Loucy (cell line): ENCODE measurements at regions not wholly inside any gene's neighbourhood (a gene's known extent, or its start where the extent isn't known, plus 50 kb on each side); places are given as distances from the start of the nearest gene placed in this dataset.

ENCODE experiments used
- H2AFZ ChIP-seq: fragments of 200-600 bp; sonication (generic); 2 replicates; pipeline ENCODE4 v1.6.0; 2016; ENCODE audit warnings: antibody characterized with exemption, mild to moderate bottlenecking, low read length, moderate library complexity
- H3F3A ChIP-seq: fragments of 200-600 bp; 2 replicates; pipeline ENCODE4 v1.6.0; 2016; ENCODE audit warnings: antibody characterized with exemption, low read depth, mild to moderate bottlenecking
- H3K27me3 ChIP-seq: fragments of 200-600 bp; sonication (generic); 2 replicates; pipeline ENCODE4 v1.6.1; 2014; ENCODE audit warnings: low read length, mild to moderate bottlenecking; ENCODE audit not compliant: insufficient read depth, poor library complexity, severe bottlenecking
- H3K36me3 ChIP-seq: fragments of 200-600 bp; sonication (generic); 2 replicates; pipeline ENCODE4 v1.6.1; 2016; ENCODE audit warnings: low read length; ENCODE audit not compliant: insufficient read depth
- H3K4me1 ChIP-seq: fragments of 200-600 bp; sonication (generic); 2 replicates; pipeline ENCODE4 v1.5.1; 2014; ENCODE audit warnings: low read length, mild to moderate bottlenecking; ENCODE audit not compliant: insufficient read depth, poor library complexity, severe bottlenecking
- H3K4me2 ChIP-seq: fragments of 200-600 bp; sonication (generic); 2 replicates; pipeline ENCODE4 v1.6.0; 2014; ENCODE audit warnings: antibody characterized with exemption, low read length, low read depth, mild to moderate bottlenecking; ENCODE audit not compliant: poor library complexity, severe bottlenecking
- H3K4me3 ChIP-seq: fragments of 200-600 bp; sonication (generic); 2 replicates; pipeline ENCODE4 v1.5.1; 2014; ENCODE audit warnings: low read length, mild to moderate bottlenecking, mixed read lengths; ENCODE audit not compliant: poor library complexity, severe bottlenecking
- H3K79me2 ChIP-seq: fragments of 200-600 bp; sonication (generic); 2 replicates; pipeline ENCODE4 v1.6.1; 2014; ENCODE audit warnings: low read length; ENCODE audit not compliant: insufficient read depth
- H3K9ac ChIP-seq: fragments of 200-600 bp; sonication (generic); 2 replicates; pipeline ENCODE4 v1.6.0; 2014; ENCODE audit warnings: mild to moderate bottlenecking, low read depth, low read length, moderate library complexity; ENCODE audit not compliant: poor library complexity, severe bottlenecking
- H3K9me2 ChIP-seq: fragments of 200-600 bp; sonication (generic); replicated peaks from 2 replicates; pipeline ENCODE4 v1.6.1; 2016; ENCODE audit warnings: low read depth, low read length, mixed read lengths
- H3K9me3 ChIP-seq: fragments of 200-600 bp; sonication (generic); 2 replicates; pipeline ENCODE4 v1.6.1; 2014; ENCODE audit warnings: mild to moderate bottlenecking, antibody characterized with exemption, low read length, low read depth; ENCODE audit not compliant: insufficient read depth
- H4K20me1 ChIP-seq: fragments of 200-600 bp; sonication (generic); 2 replicates; pipeline ENCODE4 v1.6.0; 2014; ENCODE audit warnings: antibody characterized with exemption, low read length, mild to moderate bottlenecking; ENCODE audit not compliant: insufficient read depth, poor library complexity, severe bottlenecking
- CTCF ChIP-seq: fragments of 200-600 bp; sonication (generic); conservative IDR thresholded peaks from 2 replicates; pipeline ENCODE4 v1.5.1; 2014; ENCODE audit warnings: mild to moderate bottlenecking, antibody characterized with exemption, low read length
- EZH2phosphoT487 ChIP-seq: fragments of 200-600 bp; IDR thresholded peaks from 2 replicates; pipeline ENCODE4 v1.6.1; 2018; ENCODE audit warnings: antibody characterized with exemption, mild to moderate bottlenecking, moderate library complexity, borderline replicate concordance

GRCh38 chr5:163642904-163643303, 137.5 kb downstream of the MAT2B start:
- no peak overlapping the region for H3K9ac ChIP-seq
- H3K9me2 ChIP-seq = no peaks in the 10 kb centered on the region
- no peak for TF ChIP-seq EZH2phosphoT487
- TF ChIP-seq CTCF = no peak
- no peaks in the 10 kb centered on the region for H3F3A ChIP-seq
- no peak overlapping the region for H3K4me3 ChIP-seq
- no peaks in the 10 kb centered on the region for H3K9me3 ChIP-seq
- no peaks in the 10 kb centered on the region for H3K36me3 ChIP-seq
- no peaks in the 10 kb centered on the region for H4K20me1 ChIP-seq
- H3K4me1 ChIP-seq = no peaks in the 10 kb centered on the region
- no peaks in the 10 kb centered on the region for H3K79me2 ChIP-seq
- H3K4me2 ChIP-seq = no peak overlapping the region
- H2AFZ ChIP-seq = no peak overlapping the region
- no peaks in the 10 kb centered on the region for H3K27me3 ChIP-seq

GRCh38 chr5:163645421-163646416, 140.3 kb downstream of the MAT2B start:
- Histone ChIP-seq H3K27me3 (no peaks in the 10 kb centered on the region), H3K4me1 (no peaks in the 10 kb centered on the region), H3K9ac (no peak overlapping the region), H3F3A (no peaks in the 10 kb centered on the region), H3K79me2 (no peaks in the 10 kb centered on the region), H4K20me1 (no peaks in the 10 kb centered on the region), H3K36me3 (no peaks in the 10 kb centered on the region), H3K9me2 (no peaks in the 10 kb centered on the region), H3K9me3 (no peaks in the 10 kb centered on the region), H3K4me3 (no peak overlapping the region), H3K4me2 (no peak overlapping the region), H2AFZ (no peak overlapping the region)
- TF ChIP-seq EZH2phosphoT487 (no peak), CTCF (no peak)

DNA sequence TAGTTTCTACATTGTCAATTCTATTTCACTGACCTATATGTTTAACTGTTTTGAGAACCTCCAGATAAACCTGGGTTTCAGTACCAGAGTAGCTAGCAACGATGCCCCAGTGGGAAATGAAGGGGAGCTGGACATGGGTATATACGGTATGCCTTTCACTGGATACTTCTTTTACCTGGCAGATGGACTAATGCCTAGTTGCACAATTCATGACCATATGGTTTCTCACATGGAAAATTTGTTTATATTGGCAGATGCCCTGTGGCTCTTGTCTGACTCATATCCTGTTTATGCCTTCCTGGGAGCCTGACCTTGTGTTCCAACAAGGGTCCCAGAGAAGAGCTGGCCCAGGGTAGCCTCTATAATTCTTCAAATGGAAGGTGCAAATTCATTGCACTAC, 144.1 kb downstream of the MAT2B start:
- no peaks in the 10 kb centered on the region for H4K20me1 ChIP-seq
- H3K9me3 ChIP-seq = no peaks in the 10 kb centered on the region
- no peak overlapping the region for H3K9ac ChIP-seq
- no peak overlapping the region for H3K4me3 ChIP-seq
- H3K4me2 ChIP-seq = no peak overlapping the region
- no peaks in the 10 kb centered on the region for H3K79me2 ChIP-seq
- TF ChIP-seq EZH2phosphoT487 (no peak), CTCF (no peak)
- no peaks in the 10 kb centered on the region for H3F3A ChIP-seq
- no peak overlapping the region for H2AFZ ChIP-seq
- H3K27me3 ChIP-seq = no peaks in the 10 kb centered on the region
- no peaks in the 10 kb centered on the region for H3K4me1 ChIP-seq
- no peaks in the 10 kb centered on the region for H3K36me3 ChIP-seq
- H3K9me2 ChIP-seq = no peaks in the 10 kb centered on the region
